HG03196 (cell line): ENCODE measurements at regions not wholly inside any gene's neighbourhood (a gene's known extent, or its start where the extent isn't known, plus 50 kb on each side); places are given as distances from the start of the nearest gene placed in this dataset.
"Not testable (repeated sequence)": the region's sequence is repeated elsewhere in the genome, so short reads cannot be mapped to it uniquely, and the experiment has no call there.

Source experiments
- ATAC-seq: cut with Tn5 transposase; IDR thresholded peaks from one replicate; pipeline ENCODE4 v1.9.1; 2021; ENCODE audit not compliant: unreplicated experiment

GRCh38 chr10:35963685-35964084 is 321.6 kb upstream of the FZD8 start:
- ATAC-seq, result no peak

GRCh38 chr10:35961501-35961900 is 319.4 kb upstream of the FZD8 start:
- no peak for ATAC-seq

- no peak for ATAC-seq
Observed at GRCh38 chr10:35959252-35959651, 317.2 kb upstream of the FZD8 start.

- ATAC-seq, result not testable (repeated sequence)
Observed at GRCh38 chr10:35958609-35959008, 316.5 kb upstream of the FZD8 start.

GRCh38 chr10:35950701-35951100 is 308.6 kb upstream of the FZD8 start:
- ATAC-seq, result no peak

- no peak for ATAC-seq
Observed at GRCh38 chr10:35950226-35950625, 308.1 kb upstream of the FZD8 start.

- ATAC-seq, result no peak
Observed at GRCh38 chr10:35949811-35950211, 307.7 kb upstream of the FZD8 start.

- no peak for ATAC-seq
Observed at GRCh38 chr10:35946556-35946955, 304.5 kb upstream of the FZD8 start.

- no peak for ATAC-seq
Observed at GRCh38 chr10:35942057-35942456, 300.0 kb upstream of the FZD8 start.

GRCh38 chr10:35940141-35941041 is 298.3 kb upstream of the FZD8 start:
- no peak for ATAC-seq

- ATAC-seq, result no peak
Observed at GRCh38 chr10:35938160-35938559, 296.1 kb upstream of the FZD8 start.

- no peak for ATAC-seq
Observed at GRCh38 chr10:35937546-35937945, 295.4 kb upstream of the FZD8 start.

- no peak for ATAC-seq
Observed at GRCh38 chr10:35934642-35934995, 292.5 kb upstream of the FZD8 start.

- no peak for ATAC-seq
Observed at GRCh38 chr10:35933940-35934641, 292.0 kb upstream of the FZD8 start.

- ATAC-seq, result no peak
Observed at GRCh38 chr10:35933491-35933890, 291.4 kb upstream of the FZD8 start.

- not testable (repeated sequence) for ATAC-seq
Observed at GRCh38 chr10:35929962-35930361, 287.9 kb upstream of the FZD8 start.

GRCh38 chr10:35928748-35929147 is 286.7 kb upstream of the FZD8 start:
- ATAC-seq, result no peak

- no peak for ATAC-seq
Observed at GRCh38 chr10:35927990-35928488, 285.9 kb upstream of the FZD8 start.

- ATAC-seq, result no peak
Observed at GRCh38 chr10:35927341-35927740, 285.2 kb upstream of the FZD8 start.

GRCh38 chr10:35926846-35927245 is 284.8 kb upstream of the FZD8 start:
- ATAC-seq, result no peak

- no peak for ATAC-seq
Observed at GRCh38 chr10:35925493-35925892, 283.4 kb upstream of the FZD8 start.

GRCh38 chr10:35924759-35925158 is 282.7 kb upstream of the FZD8 start:
- no peak for ATAC-seq
